Smooth muscle cell (in vitro differentiated cells): ENCODE measurements at regions not wholly inside any gene's neighbourhood (a gene's known extent, or its start where the extent isn't known, plus 50 kb on each side); places are given as distances from the start of the nearest gene placed in this dataset.

Experiments
- DNase-seq: peaks from one replicate; lab custom pipeline; 2025; ENCODE audit not compliant: unreplicated experiment; lab: John Stamatoyannopoulos, UW
- H2AFZ ChIP-seq: fragments of 200-600 bp; sonication (generic); 2 replicates; pipeline ENCODE4 v1.6.0; 2016; ENCODE audit warnings: antibody characterized with exemption, low read depth, mild to moderate bottlenecking
- H3F3A ChIP-seq: fragments of 200-600 bp; sonication (generic); 2 replicates; pipeline ENCODE4 v1.6.0; 2017; ENCODE audit warnings: antibody characterized with exemption, low read depth
- H3K27ac ChIP-seq: fragments of 200-600 bp; sonication (generic); 2 replicates; pipeline ENCODE4 v1.5.1; 2016; ENCODE audit warnings: low read depth, mild to moderate bottlenecking
- H3K27me3 ChIP-seq: fragments of 200-600 bp; sonication (generic); 2 replicates; pipeline ENCODE4 v1.6.1; 2016; ENCODE audit warnings: low read depth, mild to moderate bottlenecking
- H3K36me3 ChIP-seq: fragments of 200-600 bp; sonication (generic); 2 replicates; pipeline ENCODE4 v1.5.1; 2016; ENCODE audit warnings: low read depth
- H3K4me1 ChIP-seq: fragments of 200-600 bp; sonication (generic); 2 replicates; pipeline ENCODE4 v1.5.1; 2016; ENCODE audit warnings: low read depth
- H3K4me2 ChIP-seq: fragments of 200-600 bp; sonication (generic); 2 replicates; pipeline ENCODE4 v1.6.0; 2016; ENCODE audit warnings: mild to moderate bottlenecking
- H3K4me3 ChIP-seq: fragments of 200-600 bp; sonication (generic); 2 replicates; pipeline ENCODE4 v1.5.1; 2016; ENCODE audit warnings: mild to moderate bottlenecking
- H3K79me2 ChIP-seq: fragments of 200-600 bp; sonication (generic); 2 replicates; pipeline ENCODE4 v1.6.0; 2016; ENCODE audit warnings: low read depth, mild to moderate bottlenecking
- H3K9ac ChIP-seq: fragments of 200-600 bp; sonication (generic); 2 replicates; pipeline ENCODE4 v1.6.0; 2016; ENCODE audit warnings: low read depth
- H3K9me3 ChIP-seq: fragments of 200-600 bp; sonication (generic); replicated peaks from 2 replicates; pipeline ENCODE4 v1.5.1; 2016; ENCODE audit warnings: low read depth
- H4K20me1 ChIP-seq: fragments of 200-600 bp; sonication (generic); 2 replicates; pipeline ENCODE4 v1.6.0; 2016; ENCODE audit warnings: low read depth
- CTCF ChIP-seq: fragments of 200-600 bp; sonication (generic); IDR thresholded peaks from 2 replicates; pipeline ENCODE4 v1.5.1; 2017; ENCODE audit warnings: borderline replicate concordance, mild to moderate bottlenecking, antibody characterized with exemption; ENCODE audit not compliant: insufficient read depth, poor library complexity, severe bottlenecking
- WGBS: methylation state at CpG from one replicate; pipeline ENCODE4 v1.1.7; 2016; ENCODE audit warnings: low lambda C conversion rate; 5-methylcytosine and 5-hydroxymethylcytosine counted together

- no peak overlapping the region for H3K4me3 ChIP-seq
- no peak overlapping the region for H3K4me2 ChIP-seq
- H3K27ac ChIP-seq: no peak overlapping the region
- no peak for DNase-seq
- no peaks in the 10 kb centered on the region for H3K4me1 ChIP-seq
- no peaks in the 10 kb centered on the region for H3K27me3 ChIP-seq
- no peak overlapping the region for H3K9ac ChIP-seq
- H2AFZ ChIP-seq: no peak overlapping the region
- H4K20me1 ChIP-seq: no peaks in the 10 kb centered on the region
- no peaks in the 10 kb centered on the region for H3K36me3 ChIP-seq
- H3K79me2 ChIP-seq: no peaks in the 10 kb centered on the region
- TF ChIP-seq CTCF: no peak
- H3F3A ChIP-seq: no peaks in the 10 kb centered on the region
- WGBS: 85% methylated on average over 18 of the region's 18 CpGs
- H3K9me3 ChIP-seq: no peaks in the 10 kb centered on the region
Observed at GRCh38 chr22:49613511-49614270, 214.0 kb downstream of the BRD1 start.

GRCh38 chr22:49613108-49613507, 214.6 kb downstream of the BRD1 start:
- H3K4me2 ChIP-seq: no peak overlapping the region
- no peak for DNase-seq
- H3K4me3 ChIP-seq: no peak overlapping the region
- no peaks in the 10 kb centered on the region for H3K4me1 ChIP-seq
- 84% methylated on average over 5 of the region's 5 CpGs for WGBS
- no peak overlapping the region for H2AFZ ChIP-seq
- H3K36me3 ChIP-seq: no peaks in the 10 kb centered on the region
- H3K9ac ChIP-seq: no peak overlapping the region
- H4K20me1 ChIP-seq: no peaks in the 10 kb centered on the region
- no peak overlapping the region for H3K27ac ChIP-seq
- no peaks in the 10 kb centered on the region for H3K9me3 ChIP-seq
- no peaks in the 10 kb centered on the region for H3F3A ChIP-seq
- no peak for TF ChIP-seq CTCF
- no peaks in the 10 kb centered on the region for H3K27me3 ChIP-seq
- H3K79me2 ChIP-seq: no peaks in the 10 kb centered on the region

- no peaks in the 10 kb centered on the region for H3K4me1 ChIP-seq
- no peak overlapping the region for H3K9ac ChIP-seq
- H3K36me3 ChIP-seq: no peaks in the 10 kb centered on the region
- H3K27me3 ChIP-seq: no peaks in the 10 kb centered on the region
- H3F3A ChIP-seq: no peaks in the 10 kb centered on the region
- no peak for DNase-seq
- no peak overlapping the region for H3K4me3 ChIP-seq
- TF ChIP-seq CTCF: no peak
- no peaks in the 10 kb centered on the region for H3K79me2 ChIP-seq
- H3K4me2 ChIP-seq: no peak overlapping the region
- H3K27ac ChIP-seq: no peak overlapping the region
- H4K20me1 ChIP-seq: no peaks in the 10 kb centered on the region
- H2AFZ ChIP-seq: no peak overlapping the region
- no peaks in the 10 kb centered on the region for H3K9me3 ChIP-seq
- 91% methylated on average over 24 of the region's 24 CpGs for WGBS
Observed at GRCh38 chr22:49609207-49609876, 218.3 kb downstream of the BRD1 start.

GRCh38 chr22:49608660-49609059, 219.0 kb downstream of the BRD1 start:
- WGBS: 92% methylated on average over 14 of the region's 14 CpGs
- no peak for DNase-seq
- H3K4me2 ChIP-seq: no peak overlapping the region
- H3K4me3 ChIP-seq: no peak overlapping the region
- H2AFZ ChIP-seq: no peak overlapping the region
- no peaks in the 10 kb centered on the region for H3K36me3 ChIP-seq
- no peaks in the 10 kb centered on the region for H3K79me2 ChIP-seq
- H3K9me3 ChIP-seq: no peaks in the 10 kb centered on the region
- no peak overlapping the region for H3K9ac ChIP-seq
- H3F3A ChIP-seq: no peaks in the 10 kb centered on the region
- H4K20me1 ChIP-seq: no peaks in the 10 kb centered on the region
- H3K27me3 ChIP-seq: no peaks in the 10 kb centered on the region
- no peak for TF ChIP-seq CTCF
- H3K27ac ChIP-seq: no peak overlapping the region
- H3K4me1 ChIP-seq: no peaks in the 10 kb centered on the region
